SK-N-SH treated with all-trans-retinoic acid at 6 μM for 48 hours (cell line): ENCODE measurements at regions not wholly inside any gene's neighbourhood (a gene's known extent, or its start where the extent isn't known, plus 50 kb on each side); places are given as distances from the start of the nearest gene placed in this dataset.

Source experiments
- ARNTL ChIP-seq: fragments of 450-650 bp; formaldehyde crosslinking; IDR thresholded peaks from 2 replicates; pipeline ENCODE4 v1.5.0; 2020; ENCODE audit warnings: low read depth, mild to moderate bottlenecking, moderate library complexity, borderline replicate concordance
- ESRRG ChIP-seq: fragments of 250-450 bp; sonication (Bioruptor Pico); IDR thresholded peaks from 2 replicates; pipeline ENCODE4 v1.6.1; 2021; ENCODE audit warnings: mild to moderate bottlenecking
- SNAI2 ChIP-seq: fragments of 250-450 bp; sonication (Bioruptor Pico); IDR thresholded peaks from 2 replicates; pipeline ENCODE4 v1.5.0; 2020; ENCODE audit warnings: mild to moderate bottlenecking, moderate library complexity
- ZFP3 ChIP-seq: fragments of 250-450 bp; sonication (Bioruptor Pico); IDR thresholded peaks from 2 replicates; pipeline ENCODE4 v1.5.0; 2020; ENCODE audit warnings: mild to moderate bottlenecking, moderate library complexity
- ZNF565 ChIP-seq: fragments of 450-650 bp; formaldehyde crosslinking; conservative IDR thresholded peaks from 2 replicates; pipeline ENCODE4 v1.5.0; 2020; ENCODE audit warnings: low read depth, mild to moderate bottlenecking, moderate library complexity
- TF ChIP-seq, protein P1 (sequence below): fragments of 250-450 bp; sonication (Bioruptor Pico); IDR thresholded peaks from 2 replicates; pipeline ENCODE4 v1.5.0; 2020; ENCODE audit warnings: mild to moderate bottlenecking, moderate library complexity
- TF ChIP-seq, protein P2 (sequence below): fragments of 250-450 bp; sonication (Bioruptor Pico); IDR thresholded peaks from 2 replicates; pipeline ENCODE4 v1.5.1; 2020; ENCODE audit warnings: low read depth, mild to moderate bottlenecking, moderate library complexity

DNA sequence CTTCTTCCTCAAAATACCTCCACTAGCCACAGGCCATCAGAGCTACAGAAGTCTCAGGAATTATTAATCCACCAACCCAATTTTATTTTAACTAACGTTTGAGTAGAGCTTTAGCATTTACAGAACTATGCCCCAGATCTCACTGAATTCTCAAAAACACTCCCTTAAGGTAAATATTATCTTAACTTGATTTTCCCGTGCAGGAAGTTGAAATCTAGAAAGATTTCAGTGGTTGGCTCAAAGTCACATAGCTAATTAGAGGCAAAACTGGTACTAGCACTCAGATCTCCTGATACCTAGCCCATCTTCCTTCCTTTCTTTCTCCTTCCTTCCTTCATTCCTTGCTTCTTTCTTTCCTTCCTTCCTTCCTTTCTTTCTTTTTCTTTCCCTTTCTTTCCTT, 298.3 kb downstream of the ENC1 start:
- TF ChIP-seq, protein P1, sequence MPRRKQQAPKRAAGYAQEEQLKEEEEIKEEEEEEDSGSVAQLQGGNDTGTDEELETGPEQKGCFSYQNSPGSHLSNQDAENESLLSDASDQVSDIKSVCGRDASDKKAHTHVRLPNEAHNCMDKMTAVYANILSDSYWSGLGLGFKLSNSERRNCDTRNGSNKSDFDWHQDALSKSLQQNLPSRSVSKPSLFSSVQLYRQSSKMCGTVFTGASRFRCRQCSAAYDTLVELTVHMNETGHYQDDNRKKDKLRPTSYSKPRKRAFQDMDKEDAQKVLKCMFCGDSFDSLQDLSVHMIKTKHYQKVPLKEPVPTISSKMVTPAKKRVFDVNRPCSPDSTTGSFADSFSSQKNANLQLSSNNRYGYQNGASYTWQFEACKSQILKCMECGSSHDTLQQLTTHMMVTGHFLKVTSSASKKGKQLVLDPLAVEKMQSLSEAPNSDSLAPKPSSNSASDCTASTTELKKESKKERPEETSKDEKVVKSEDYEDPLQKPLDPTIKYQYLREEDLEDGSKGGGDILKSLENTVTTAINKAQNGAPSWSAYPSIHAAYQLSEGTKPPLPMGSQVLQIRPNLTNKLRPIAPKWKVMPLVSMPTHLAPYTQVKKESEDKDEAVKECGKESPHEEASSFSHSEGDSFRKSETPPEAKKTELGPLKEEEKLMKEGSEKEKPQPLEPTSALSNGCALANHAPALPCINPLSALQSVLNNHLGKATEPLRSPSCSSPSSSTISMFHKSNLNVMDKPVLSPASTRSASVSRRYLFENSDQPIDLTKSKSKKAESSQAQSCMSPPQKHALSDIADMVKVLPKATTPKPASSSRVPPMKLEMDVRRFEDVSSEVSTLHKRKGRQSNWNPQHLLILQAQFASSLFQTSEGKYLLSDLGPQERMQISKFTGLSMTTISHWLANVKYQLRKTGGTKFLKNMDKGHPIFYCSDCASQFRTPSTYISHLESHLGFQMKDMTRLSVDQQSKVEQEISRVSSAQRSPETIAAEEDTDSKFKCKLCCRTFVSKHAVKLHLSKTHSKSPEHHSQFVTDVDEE (CRISPR knock-in tag): no peak
- TF ChIP-seq ARNTL (CRISPR knock-in tag): no peak
- no peak for TF ChIP-seq ESRRG (CRISPR knock-in tag)
- no peak for TF ChIP-seq ZFP3
- TF ChIP-seq ZNF565 (CRISPR knock-in tag): no peak
- TF ChIP-seq, protein P2, sequence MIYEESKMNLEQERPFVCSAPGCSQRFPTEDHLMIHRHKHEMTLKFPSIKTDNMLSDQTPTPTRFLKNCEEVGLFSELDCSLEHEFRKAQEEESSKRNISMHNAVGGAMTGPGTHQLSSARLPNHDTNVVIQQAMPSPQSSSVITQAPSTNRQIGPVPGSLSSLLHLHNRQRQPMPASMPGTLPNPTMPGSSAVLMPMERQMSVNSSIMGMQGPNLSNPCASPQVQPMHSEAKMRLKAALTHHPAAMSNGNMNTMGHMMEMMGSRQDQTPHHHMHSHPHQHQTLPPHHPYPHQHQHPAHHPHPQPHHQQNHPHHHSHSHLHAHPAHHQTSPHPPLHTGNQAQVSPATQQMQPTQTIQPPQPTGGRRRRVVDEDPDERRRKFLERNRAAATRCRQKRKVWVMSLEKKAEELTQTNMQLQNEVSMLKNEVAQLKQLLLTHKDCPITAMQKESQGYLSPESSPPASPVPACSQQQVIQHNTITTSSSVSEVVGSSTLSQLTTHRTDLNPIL (CRISPR knock-in tag): no peak
- no peak for TF ChIP-seq SNAI2
